GM12865 (cell line): ENCODE measurements at regions not wholly inside any gene's neighbourhood (a gene's known extent, or its start where the extent isn't known, plus 50 kb on each side); places are given as distances from the start of the nearest gene placed in this dataset.

ENCODE experiments used
- DNase-seq: peaks from one replicate; pipeline ENCODE4 v3.0.0; 2010; ENCODE audit warnings: low read depth
- H3K4me3 ChIP-seq: 2 replicates; pipeline ENCODE4 v1.5.1; 2011; ENCODE audit warnings: mild to moderate bottlenecking, low read depth, low read length, control low read depth
- TF ChIP-seq, protein P1 (sequence below): IDR thresholded peaks from 2 replicates; pipeline ENCODE4 v1.5.1; 2011; ENCODE audit warnings: low read length, control low read depth, low read depth, inconsistent platforms; ENCODE audit not compliant: insufficient read depth; ENCODE audit errors: missing control alignments

DNA sequence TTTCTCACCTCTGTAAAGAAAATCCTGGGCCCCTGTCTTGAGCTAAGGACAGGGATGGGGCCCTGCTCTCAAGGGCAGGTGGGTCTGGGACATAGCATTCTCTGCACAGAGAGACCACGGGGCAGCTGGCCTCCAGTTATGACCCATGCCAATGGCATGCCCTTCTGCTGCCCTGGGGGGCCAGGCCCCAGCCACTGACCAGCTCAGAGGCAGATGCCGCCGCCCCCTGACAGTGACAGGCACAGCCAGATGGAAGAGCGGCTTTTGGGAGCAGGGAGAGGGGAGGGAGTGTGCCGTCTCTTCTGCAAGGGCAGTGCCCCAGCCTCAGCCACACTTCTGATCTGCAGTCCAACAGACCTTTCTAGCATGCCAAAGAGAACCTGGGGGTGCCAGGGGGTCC is 114.8 kb upstream of the NAV2 start:
- TF ChIP-seq, protein P1, sequence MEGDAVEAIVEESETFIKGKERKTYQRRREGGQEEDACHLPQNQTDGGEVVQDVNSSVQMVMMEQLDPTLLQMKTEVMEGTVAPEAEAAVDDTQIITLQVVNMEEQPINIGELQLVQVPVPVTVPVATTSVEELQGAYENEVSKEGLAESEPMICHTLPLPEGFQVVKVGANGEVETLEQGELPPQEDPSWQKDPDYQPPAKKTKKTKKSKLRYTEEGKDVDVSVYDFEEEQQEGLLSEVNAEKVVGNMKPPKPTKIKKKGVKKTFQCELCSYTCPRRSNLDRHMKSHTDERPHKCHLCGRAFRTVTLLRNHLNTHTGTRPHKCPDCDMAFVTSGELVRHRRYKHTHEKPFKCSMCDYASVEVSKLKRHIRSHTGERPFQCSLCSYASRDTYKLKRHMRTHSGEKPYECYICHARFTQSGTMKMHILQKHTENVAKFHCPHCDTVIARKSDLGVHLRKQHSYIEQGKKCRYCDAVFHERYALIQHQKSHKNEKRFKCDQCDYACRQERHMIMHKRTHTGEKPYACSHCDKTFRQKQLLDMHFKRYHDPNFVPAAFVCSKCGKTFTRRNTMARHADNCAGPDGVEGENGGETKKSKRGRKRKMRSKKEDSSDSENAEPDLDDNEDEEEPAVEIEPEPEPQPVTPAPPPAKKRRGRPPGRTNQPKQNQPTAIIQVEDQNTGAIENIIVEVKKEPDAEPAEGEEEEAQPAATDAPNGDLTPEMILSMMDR, result no peak
- no peak for DNase-seq
- H3K4me3 ChIP-seq, result no peak overlapping the region

DNA sequence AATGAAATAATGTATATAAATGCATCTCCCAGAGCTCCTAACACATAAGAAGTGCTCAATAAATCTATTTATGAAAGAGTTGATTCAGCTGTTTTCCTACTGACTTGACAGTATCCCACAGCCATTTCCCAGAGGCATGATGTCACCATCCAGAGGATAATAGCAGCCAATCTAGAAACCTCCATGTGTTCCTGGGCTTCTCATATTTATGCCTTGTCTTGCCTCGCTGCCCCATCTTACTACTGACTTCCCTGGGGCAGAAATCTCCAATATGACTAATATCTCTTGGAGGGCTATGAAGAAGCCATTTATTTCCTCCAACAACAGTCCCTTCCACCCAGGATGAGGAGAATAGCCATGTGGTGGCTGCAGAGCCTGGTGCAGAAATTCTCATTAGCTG is 115.4 kb upstream of the NAV2 start:
- H3K4me3 ChIP-seq, result no peak overlapping the region
- no peak for DNase-seq
- TF ChIP-seq, protein P1, result no peak

DNA sequence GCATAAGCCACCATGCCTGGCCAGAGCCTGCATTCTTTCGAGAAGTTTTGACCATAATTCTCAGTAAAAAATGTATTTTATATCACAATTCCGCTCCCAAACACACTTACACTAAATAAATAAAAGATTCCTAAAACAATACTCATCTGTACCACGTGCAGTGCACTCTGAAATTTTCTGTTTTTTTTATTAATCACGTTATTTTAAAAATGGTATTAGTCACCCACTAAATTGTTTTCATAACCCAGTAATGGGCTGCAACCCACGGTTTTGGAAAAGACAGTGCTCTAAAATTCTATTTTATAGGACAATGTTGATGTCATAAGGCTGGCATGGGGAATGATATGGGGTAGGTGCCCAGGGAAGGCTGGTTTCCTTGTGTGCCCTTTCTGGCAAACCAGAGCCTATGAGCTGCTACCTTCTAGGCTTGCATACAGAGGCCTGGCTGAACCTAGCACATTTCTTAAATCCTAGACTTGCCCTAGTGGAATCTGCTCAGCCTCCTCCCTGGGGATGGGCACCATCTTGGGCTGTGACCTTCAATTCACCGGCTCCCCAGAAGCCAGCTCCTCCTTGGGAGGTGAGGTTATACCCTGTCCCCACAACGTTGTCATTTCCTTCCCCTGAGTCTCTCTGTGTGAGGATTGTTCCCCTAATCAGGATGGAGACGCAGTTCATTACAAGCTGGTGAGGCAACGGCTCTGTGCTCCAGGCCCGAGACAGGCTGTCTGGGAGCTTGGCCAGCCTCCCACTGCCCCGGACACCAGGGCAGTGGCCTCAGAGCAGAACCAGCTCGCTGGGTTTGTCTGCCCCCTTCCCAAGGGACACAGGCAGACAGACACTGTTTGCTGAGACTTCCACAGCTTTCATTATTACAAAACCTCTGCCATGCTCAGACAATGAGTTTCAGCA is 116.5 kb upstream of the NAV2 start:
- no peak overlapping the region for H3K4me3 ChIP-seq
- DNase-seq, result no peak

DNA sequence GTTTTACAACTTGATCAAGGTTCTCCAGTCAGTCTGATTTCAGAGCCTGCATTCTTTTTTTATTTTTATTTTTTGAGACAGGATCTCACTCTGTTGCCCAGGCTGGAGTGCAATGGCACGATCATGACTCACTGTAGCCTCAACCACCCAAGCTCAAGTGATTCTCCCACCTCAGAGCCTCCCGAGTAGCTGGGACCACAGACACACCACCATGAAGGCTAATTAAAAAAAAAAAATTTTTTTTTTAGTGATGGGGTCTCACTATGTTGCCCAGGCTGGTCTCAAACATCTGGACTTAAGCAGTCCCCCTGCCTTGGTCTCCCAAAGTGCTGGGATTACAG is 117.2 kb upstream of the NAV2 start:
- TF ChIP-seq, protein P1, result no peak
- H3K4me3 ChIP-seq, result no peak overlapping the region
- DNase-seq, result no peak

More for the DNA sequence above, 116.5 kb upstream of the NAV2 start:
- TF ChIP-seq, protein P1, result no peak

DNA sequence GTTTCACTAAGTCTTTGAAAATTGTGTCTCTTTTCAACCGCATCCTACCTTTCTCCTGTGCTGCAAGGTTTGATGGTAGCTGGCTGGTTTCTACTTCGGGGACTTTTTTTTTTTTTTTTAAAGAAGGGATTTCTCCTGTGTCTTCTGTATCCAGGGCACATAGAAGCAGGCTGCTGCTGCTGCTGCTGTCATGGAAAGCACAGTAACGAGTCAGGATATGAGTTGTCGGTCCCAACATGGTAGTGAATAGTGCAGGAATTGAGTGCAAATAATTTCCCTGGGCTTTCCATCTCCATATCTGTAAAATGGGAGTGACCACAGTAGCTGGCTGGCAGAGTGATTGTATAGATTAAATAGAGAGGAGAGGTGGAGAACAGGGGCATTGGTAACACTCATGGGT is 118.3 kb upstream of the NAV2 start:
- DNase-seq, result no peak
- H3K4me3 ChIP-seq, result no peak overlapping the region
- TF ChIP-seq, protein P1, result no peak

DNA sequence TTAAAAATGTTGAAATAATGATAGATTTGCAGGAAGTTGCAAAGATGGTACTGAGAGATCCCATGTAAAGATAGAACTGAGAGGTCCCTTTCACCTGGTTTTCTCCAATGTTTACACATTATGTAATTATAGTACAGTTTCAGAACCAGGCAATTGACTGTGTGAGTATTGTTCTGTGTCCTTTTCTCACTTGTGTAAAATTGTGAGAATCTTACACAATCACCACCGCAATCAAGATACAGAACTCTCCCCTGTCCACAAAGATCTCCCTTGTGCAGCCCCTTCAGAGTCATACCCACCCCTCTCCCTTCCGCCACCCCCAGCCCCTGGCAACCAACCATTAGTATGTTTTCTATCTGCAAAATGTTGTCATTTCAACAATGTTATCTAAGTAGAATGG is 119.8 kb upstream of the NAV2 start:
- TF ChIP-seq, protein P1, result no peak
- no peak for DNase-seq
- H3K4me3 ChIP-seq, result no peak overlapping the region
